Epithelial cell of proximal tubule (primary cell): ENCODE measurements at regions not wholly inside any gene's neighbourhood (a gene's known extent, or its start where the extent isn't known, plus 50 kb on each side); places are given as distances from the start of the nearest gene placed in this dataset.

Source experiments
- DNase-seq: peaks from one replicate; pipeline ENCODE4 v3.0.0-alpha.2; 2011; ENCODE audit warnings: low read depth
- H3K4me3 ChIP-seq: 2 replicates; pipeline ENCODE4 v1.5.1; 2011; ENCODE audit warnings: low read depth, mild to moderate bottlenecking, low read length
- CTCF ChIP-seq: conservative IDR thresholded peaks from 2 replicates; pipeline ENCODE4 v1.5.1; 2012; ENCODE audit warnings: low read depth, mild to moderate bottlenecking, low read length

GRCh38 chrX:9414416-9414815, 50.4 kb upstream of the TBL1X start:
- TF ChIP-seq CTCF = no peak
- no peak for DNase-seq
- no peak overlapping the region for H3K4me3 ChIP-seq
